Effector memory CD4-positive, alpha-beta T cell (primary cell): ENCODE measurements at regions not wholly inside any gene's neighbourhood (a gene's known extent, or its start where the extent isn't known, plus 50 kb on each side); places are given as distances from the start of the nearest gene placed in this dataset.

ENCODE experiments used
- DNase-seq, 3 donors: peaks; one replicate each; pipeline ENCODE4 v3.0.0-alpha.2; 2020
- H3K27ac ChIP-seq: 2 replicates; pipeline ENCODE4 v1.7.0; 2013; ENCODE audit warnings: mild to moderate bottlenecking, low read length, moderate library complexity; ENCODE audit not compliant: insufficient read depth, poor library complexity, severe bottlenecking
- H3K27me3 ChIP-seq: replicated peaks from 2 replicates; pipeline ENCODE4 v1.7.0; 2013; ENCODE audit warnings: mild to moderate bottlenecking, low read length; ENCODE audit not compliant: insufficient read depth, control insufficient read depth, poor library complexity, severe bottlenecking
- H3K36me3 ChIP-seq: 2 replicates; pipeline ENCODE4 v1.7.0; 2013; ENCODE audit warnings: mild to moderate bottlenecking, low read length, moderate library complexity; ENCODE audit not compliant: control insufficient read depth, insufficient read depth
- H3K4me1 ChIP-seq: 2 replicates; pipeline ENCODE4 v1.7.0; 2013; ENCODE audit warnings: low read length, mild to moderate bottlenecking; ENCODE audit not compliant: control insufficient read depth, insufficient read depth, poor library complexity, severe bottlenecking
- H3K4me3 ChIP-seq: 2 replicates; pipeline ENCODE4 v1.7.0; 2013; ENCODE audit warnings: low read length, low read depth, mild to moderate bottlenecking; ENCODE audit not compliant: insufficient read depth, poor library complexity, severe bottlenecking
- H3K9me3 ChIP-seq: 2 replicates; pipeline ENCODE4 v1.7.0; 2013; ENCODE audit warnings: mild to moderate bottlenecking, low read length, moderate library complexity; ENCODE audit not compliant: control insufficient read depth

- Histone ChIP-seq H3K36me3 (no peaks in the 10 kb centered on the region), H3K27me3 (no peaks in the 10 kb centered on the region), H3K9me3 (no peaks in the 10 kb centered on the region), H3K27ac (no peak overlapping the region), H3K4me1 (no peaks in the 10 kb centered on the region), H3K4me3 (no peak overlapping the region)
- DNase-seq = no peak
Observed at GRCh38 chr2:120401275-120402066, 55.5 kb downstream of the INHBB start.

- Histone ChIP-seq H3K27me3 (no peaks in the 10 kb centered on the region), H3K9me3 (no peaks in the 10 kb centered on the region), H3K36me3 (no peaks in the 10 kb centered on the region), H3K27ac (no peak overlapping the region), H3K4me1 (no peaks in the 10 kb centered on the region), H3K4me3 (no peak overlapping the region)
- DNase-seq = no peak
Observed at GRCh38 chr2:120402067-120402433, 56.1 kb downstream of the INHBB start.

GRCh38 chr2:120402508-120402907, 56.6 kb downstream of the INHBB start:
- no peaks in the 10 kb centered on the region for H3K36me3 ChIP-seq
- no peak overlapping the region for H3K27ac ChIP-seq
- H3K9me3 ChIP-seq = no peaks in the 10 kb centered on the region
- H3K4me3 ChIP-seq = no peak overlapping the region
- no peaks in the 10 kb centered on the region for H3K27me3 ChIP-seq
- no peak for DNase-seq
- no peaks in the 10 kb centered on the region for H3K4me1 ChIP-seq

- no peak overlapping the region for H3K4me3 ChIP-seq
- no peaks in the 10 kb centered on the region for H3K27me3 ChIP-seq
- no peaks in the 10 kb centered on the region for H3K4me1 ChIP-seq
- no peaks in the 10 kb centered on the region for H3K36me3 ChIP-seq
- no peak for DNase-seq
- no peak overlapping the region for H3K27ac ChIP-seq
- H3K9me3 ChIP-seq = no peaks in the 10 kb centered on the region
Observed at GRCh38 chr2:120403261-120403660, 57.3 kb downstream of the INHBB start.

- Histone ChIP-seq H3K4me3 (no peak overlapping the region), H3K4me1 (no peaks in the 10 kb centered on the region), H3K27me3 (no peaks in the 10 kb centered on the region), H3K27ac (no peak overlapping the region), H3K9me3 (no peaks in the 10 kb centered on the region), H3K36me3 (no peaks in the 10 kb centered on the region)
- DNase-seq = no peak
Observed at GRCh38 chr2:120403676-120404075, 57.7 kb downstream of the INHBB start.

GRCh38 chr2:120404274-120404673, 58.3 kb downstream of the INHBB start:
- DNase-seq = no peak
- Histone ChIP-seq H3K9me3 (no peaks in the 10 kb centered on the region), H3K27me3 (no peaks in the 10 kb centered on the region), H3K27ac (no peak overlapping the region), H3K36me3 (no peaks in the 10 kb centered on the region), H3K4me1 (no peaks in the 10 kb centered on the region), H3K4me3 (no peak overlapping the region)

GRCh38 chr2:120404941-120405758, 59.2 kb downstream of the INHBB start:
- Histone ChIP-seq H3K36me3 (no peaks in the 10 kb centered on the region), H3K9me3 (no peaks in the 10 kb centered on the region), H3K27me3 (no peaks in the 10 kb centered on the region), H3K4me3 (no peak overlapping the region), H3K4me1 (no peaks in the 10 kb centered on the region), H3K27ac (no peak overlapping the region)
- no peak for DNase-seq

GRCh38 chr2:120405759-120406099, 59.8 kb downstream of the INHBB start:
- Histone ChIP-seq H3K4me1 (no peaks in the 10 kb centered on the region), H3K9me3 (no peaks in the 10 kb centered on the region), H3K36me3 (no peaks in the 10 kb centered on the region), H3K4me3 (no peak overlapping the region), H3K27me3 (no peaks in the 10 kb centered on the region), H3K27ac (no peak overlapping the region)
- no peak for DNase-seq

- Histone ChIP-seq H3K36me3 (no peaks in the 10 kb centered on the region), H3K4me3 (no peak overlapping the region), H3K27ac (no peak overlapping the region), H3K9me3 (no peaks in the 10 kb centered on the region), H3K27me3 (no peaks in the 10 kb centered on the region), H3K4me1 (no peaks in the 10 kb centered on the region)
- DNase-seq = no peak
Observed at GRCh38 chr2:120406566-120406965, 60.6 kb downstream of the INHBB start.

GRCh38 chr2:120410487-120410886, 64.6 kb downstream of the INHBB start:
- H3K4me1 ChIP-seq = no peaks in the 10 kb centered on the region
- H3K27me3 ChIP-seq = no peaks in the 10 kb centered on the region
- no peak overlapping the region for H3K27ac ChIP-seq
- no peak overlapping the region for H3K4me3 ChIP-seq
- DNase-seq = no peak
- H3K36me3 ChIP-seq = no peaks in the 10 kb centered on the region
- no peaks in the 10 kb centered on the region for H3K9me3 ChIP-seq
